WI38 (cell line): ENCODE measurements at regions not wholly inside any gene's neighbourhood (a gene's known extent, or its start where the extent isn't known, plus 50 kb on each side); places are given as distances from the start of the nearest gene placed in this dataset.

ENCODE experiments used
- H3K4me3 ChIP-seq: 2 replicates; pipeline ENCODE4 v1.5.1; 2011; ENCODE audit warnings: low read depth, mild to moderate bottlenecking, control low read depth, low read length
- TF ChIP-seq, protein P1 (sequence below): IDR thresholded peaks from 2 replicates; pipeline ENCODE4 v1.5.1; 2012; ENCODE audit warnings: low read depth, mild to moderate bottlenecking, control low read depth, low read length

- no peak overlapping the region for H3K4me3 ChIP-seq
- TF ChIP-seq, protein P1, sequence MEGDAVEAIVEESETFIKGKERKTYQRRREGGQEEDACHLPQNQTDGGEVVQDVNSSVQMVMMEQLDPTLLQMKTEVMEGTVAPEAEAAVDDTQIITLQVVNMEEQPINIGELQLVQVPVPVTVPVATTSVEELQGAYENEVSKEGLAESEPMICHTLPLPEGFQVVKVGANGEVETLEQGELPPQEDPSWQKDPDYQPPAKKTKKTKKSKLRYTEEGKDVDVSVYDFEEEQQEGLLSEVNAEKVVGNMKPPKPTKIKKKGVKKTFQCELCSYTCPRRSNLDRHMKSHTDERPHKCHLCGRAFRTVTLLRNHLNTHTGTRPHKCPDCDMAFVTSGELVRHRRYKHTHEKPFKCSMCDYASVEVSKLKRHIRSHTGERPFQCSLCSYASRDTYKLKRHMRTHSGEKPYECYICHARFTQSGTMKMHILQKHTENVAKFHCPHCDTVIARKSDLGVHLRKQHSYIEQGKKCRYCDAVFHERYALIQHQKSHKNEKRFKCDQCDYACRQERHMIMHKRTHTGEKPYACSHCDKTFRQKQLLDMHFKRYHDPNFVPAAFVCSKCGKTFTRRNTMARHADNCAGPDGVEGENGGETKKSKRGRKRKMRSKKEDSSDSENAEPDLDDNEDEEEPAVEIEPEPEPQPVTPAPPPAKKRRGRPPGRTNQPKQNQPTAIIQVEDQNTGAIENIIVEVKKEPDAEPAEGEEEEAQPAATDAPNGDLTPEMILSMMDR, result no peak
These were observed 1233.7 kb downstream of the PCDH17 start for GRCh38 chr13:58865286-58865685.

DNA sequence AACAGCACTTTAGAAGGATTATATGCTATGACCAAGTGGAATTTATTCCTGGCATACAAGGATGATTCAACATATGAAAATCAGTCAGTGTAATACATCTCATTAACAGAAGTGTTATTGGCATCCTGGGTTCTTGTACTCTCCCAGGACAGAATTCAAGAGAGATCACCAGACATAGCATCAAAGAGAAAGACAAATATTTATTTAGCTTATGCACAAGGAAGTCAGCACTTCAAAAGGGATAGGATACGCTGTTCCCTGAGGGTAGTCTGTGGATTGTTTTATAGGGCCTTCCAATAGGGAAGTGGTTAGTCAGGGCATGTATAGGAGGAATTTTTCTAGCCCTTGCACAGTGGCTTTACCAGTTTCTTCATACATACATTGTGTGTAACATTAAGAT is 1238.0 kb downstream of the PCDH17 start:
- H3K4me3 ChIP-seq, result no peak overlapping the region
- TF ChIP-seq, protein P1, result no peak

- no peak overlapping the region for H3K4me3 ChIP-seq
- TF ChIP-seq, protein P1, result no peak
These were observed 1244.9 kb downstream of the PCDH17 start for GRCh38 chr13:58876473-58876872.

GRCh38 chr13:58879114-58879513 is 1247.6 kb downstream of the PCDH17 start:
- TF ChIP-seq, protein P1, result no peak
- no peak overlapping the region for H3K4me3 ChIP-seq

GRCh38 chr13:58882516-58882915 is 1251.0 kb downstream of the PCDH17 start:
- TF ChIP-seq, protein P1, result no peak
- no peak overlapping the region for H3K4me3 ChIP-seq

DNA sequence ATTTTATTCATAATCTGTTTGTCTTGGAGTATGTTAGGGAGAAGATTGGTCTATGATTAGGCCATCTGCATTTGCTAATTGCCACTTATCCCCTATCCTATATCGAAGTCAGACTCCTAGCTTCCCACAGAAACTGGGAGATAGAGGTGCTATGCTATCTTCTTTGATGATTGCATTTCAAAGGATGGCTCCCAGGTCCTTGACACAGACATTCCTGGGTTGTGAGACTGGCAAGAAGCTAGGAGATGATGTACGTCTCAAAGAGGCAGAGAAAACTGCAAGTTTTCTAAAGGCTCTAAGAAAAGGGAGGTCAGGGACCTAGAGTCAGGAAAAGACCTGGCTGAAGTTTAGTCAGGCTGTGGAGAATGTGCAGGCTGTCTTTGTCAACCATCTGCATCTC is 1251.9 kb downstream of the PCDH17 start:
- TF ChIP-seq, protein P1, result no peak
- H3K4me3 ChIP-seq, result no peak overlapping the region

GRCh38 chr13:58884353-58885209 is 1253.0 kb downstream of the PCDH17 start:
- TF ChIP-seq, protein P1, result no peak
- no peak overlapping the region for H3K4me3 ChIP-seq
